Mesenchymal stem cell (in vitro differentiated cells and primary cell): ENCODE measurements at regions not wholly inside any gene's neighbourhood (a gene's known extent, or its start where the extent isn't known, plus 50 kb on each side); places are given as distances from the start of the nearest gene placed in this dataset.

Source experiments
- DNase-seq: peaks from one replicate; pipeline ENCODE4 v3.0.0-alpha.2; 2013
- H2AFZ ChIP-seq: one replicate; pipeline ENCODE4 v1.6.1; 2013; ENCODE audit warnings: low read depth, mild to moderate bottlenecking, control low read depth, inconsistent platforms, low read length, moderate library complexity
- H2AK5ac ChIP-seq: 2 replicates; pipeline ENCODE4 v1.6.1; 2013; ENCODE audit warnings: low read length, moderate library complexity, mild to moderate bottlenecking, inconsistent platforms; ENCODE audit not compliant: severe bottlenecking
- H2BK120ac ChIP-seq: one replicate; pipeline ENCODE4 v1.6.1; 2013; ENCODE audit warnings: low read depth, mild to moderate bottlenecking, inconsistent platforms, low read length, moderate library complexity
- H2BK12ac ChIP-seq, 2 experiments: one replicate each; pipeline ENCODE4 v1.6.1; 2013; ENCODE audit warnings: inconsistent platforms in 2 of 2, low read length in 2 of 2, mild to moderate bottlenecking in 2 of 2, moderate library complexity in 2 of 2, control low read depth in 1 of 2
- H2BK15ac ChIP-seq: one replicate; pipeline ENCODE4 v1.6.1; 2013; ENCODE audit warnings: mild to moderate bottlenecking, low read depth, inconsistent platforms; ENCODE audit not compliant: poor library complexity, severe bottlenecking
- H2BK5ac ChIP-seq: 2 replicates; pipeline ENCODE4 v1.6.1; 2013; ENCODE audit warnings: low read depth, mild to moderate bottlenecking, low read length, control low read depth, inconsistent platforms; ENCODE audit not compliant: poor library complexity, severe bottlenecking
- H3K14ac ChIP-seq, 2 experiments: one replicate each; pipeline ENCODE4 v1.6.1; 2013; ENCODE audit warnings: inconsistent platforms in 2 of 2, low read length in 2 of 2, control low read depth in 1 of 2, mild to moderate bottlenecking in 1 of 2, moderate library complexity in 1 of 2
- H3K18ac ChIP-seq, 2 experiments: one replicate each; pipeline ENCODE4 v1.6.1; 2013; ENCODE audit warnings: inconsistent platforms in 2 of 2, low read length in 2 of 2, control low read depth in 1 of 2, low read depth in 1 of 2, mild to moderate bottlenecking in 1 of 2
- H3K23ac ChIP-seq, 2 experiments: one replicate each; pipeline ENCODE4 v1.6.1; 2013; ENCODE audit warnings: inconsistent platforms in 2 of 2, low read length in 2 of 2, mild to moderate bottlenecking in 2 of 2, moderate library complexity in 2 of 2, control low read depth in 1 of 2
- H3K27ac ChIP-seq: 2 replicates; pipeline ENCODE4 v1.5.1; 2013; ENCODE audit warnings: mild to moderate bottlenecking, moderate library complexity, low read length, control low read depth, inconsistent platforms; ENCODE audit not compliant: poor library complexity, severe bottlenecking
- H3K27me3 ChIP-seq, 2 experiments: 2 replicates each; pipeline versions ENCODE4 v1.6.1 to v1.7.0; 2013; ENCODE audit warnings: low read length in 2 of 2, mild to moderate bottlenecking in 2 of 2, moderate library complexity in 2 of 2, control low read depth in 1 of 2, inconsistent platforms in 1 of 2; ENCODE audit not compliant: control insufficient read depth in 1 of 2, insufficient read depth in 1 of 2
- H3K36me3 ChIP-seq, 2 experiments: 2 replicates each; pipeline versions ENCODE4 v1.6.1 to v1.7.0; 2013; ENCODE audit warnings: low read length in 2 of 2, control low read depth in 1 of 2, inconsistent platforms in 1 of 2, low read depth in 1 of 2, mild to moderate bottlenecking in 1 of 2; ENCODE audit not compliant: insufficient read depth in 2 of 2, control insufficient read depth in 1 of 2
- H3K4ac ChIP-seq, 2 experiments: one replicate each; pipeline ENCODE4 v1.6.1; 2013; ENCODE audit warnings: inconsistent platforms in 2 of 2, low read length in 2 of 2, mild to moderate bottlenecking in 2 of 2, moderate library complexity in 2 of 2, control low read depth in 1 of 2, low read depth in 1 of 2
- H3K4me1 ChIP-seq: 2 replicates; pipeline ENCODE4 v1.6.1; 2013; ENCODE audit warnings: low read depth, low read length, control low read depth; ENCODE audit not compliant: control insufficient read depth, insufficient read depth
- H3K4me2 ChIP-seq: 2 replicates; pipeline ENCODE4 v1.6.1; 2013; ENCODE audit warnings: low read length, mild to moderate bottlenecking, inconsistent platforms; ENCODE audit not compliant: poor library complexity, severe bottlenecking
- H3K4me3 ChIP-seq, 2 experiments: 2 replicates each; pipeline versions ENCODE4 v1.5.1 to v1.7.0; 2013; ENCODE audit warnings: low read length in 2 of 2, mild to moderate bottlenecking in 2 of 2, control low read depth in 1 of 2, low read depth in 1 of 2; ENCODE audit not compliant: insufficient read depth in 1 of 2
- H3K79me1 ChIP-seq: replicated peaks from 2 replicates; pipeline ENCODE4 v1.6.1; 2013; ENCODE audit warnings: mild to moderate bottlenecking, control low read depth, low read length, inconsistent platforms; ENCODE audit not compliant: poor library complexity, severe bottlenecking
- H3K9ac ChIP-seq: 2 replicates; pipeline ENCODE4 v1.7.0; 2013; ENCODE audit warnings: mild to moderate bottlenecking, low read length, moderate library complexity
- H3K9me3 ChIP-seq: 2 replicates; pipeline ENCODE4 v1.7.0; 2013; ENCODE audit warnings: mild to moderate bottlenecking, low read length; ENCODE audit not compliant: control insufficient read depth
- H4K8ac ChIP-seq: one replicate; pipeline ENCODE4 v1.6.1; 2013; ENCODE audit warnings: inconsistent platforms, mild to moderate bottlenecking, low read length, moderate library complexity
- H4K91ac ChIP-seq: one replicate; pipeline ENCODE4 v1.6.1; 2013; ENCODE audit warnings: mild to moderate bottlenecking, low read length, inconsistent platforms
- WGBS: methylation state at CpG from one replicate; pipeline ENCODE4 v1.1.7; 2013; ENCODE audit warnings: mixed read lengths; 5-methylcytosine and 5-hydroxymethylcytosine counted together

GRCh38 chr3:115554487-115554807 lies 68.9 kb upstream of the GAP43 start:
- Histone ChIP-seq H3K9me3 (no peaks in the 10 kb centered on the region), H3K36me3 (no peaks in the 10 kb centered on the region), H2BK120ac (no peak overlapping the region)

DNA sequence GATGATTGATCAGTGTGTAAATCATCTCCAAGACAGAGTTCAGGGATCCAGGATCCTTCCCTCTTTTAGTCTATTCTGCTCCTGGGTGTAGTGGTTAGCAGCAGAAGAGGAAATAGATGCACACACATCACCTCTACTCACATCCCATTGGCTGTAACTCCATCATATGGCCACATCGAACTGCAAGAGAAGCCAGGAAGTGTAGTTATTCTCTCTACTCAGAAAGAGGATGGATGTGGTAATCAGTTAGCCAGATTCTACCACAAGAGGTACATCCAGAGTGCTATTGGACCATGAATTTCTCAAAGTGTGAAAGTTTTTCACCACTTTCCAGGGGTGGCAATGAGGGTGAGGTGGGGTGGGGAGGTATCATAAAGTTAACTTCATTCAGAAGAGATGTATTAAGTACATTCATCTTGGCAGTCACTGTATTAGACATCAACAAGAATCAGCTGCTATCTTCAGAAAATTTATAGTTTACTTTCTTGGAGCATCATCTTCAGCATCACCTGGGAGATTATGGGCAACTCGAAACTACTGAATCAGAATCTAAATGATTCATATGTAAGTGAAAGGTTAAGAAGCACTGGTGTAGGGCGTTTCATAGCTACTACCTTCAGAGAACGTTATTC lies 60.6 kb upstream of the GAP43 start:
- Histone ChIP-seq H2AFZ (no peak overlapping the region), H3K9ac (no peak overlapping the region), H2AK5ac (no peak overlapping the region), H4K91ac (no peak overlapping the region), H3K36me3 (no peaks in the 10 kb centered on the region), H3K9me3 (no peaks in the 10 kb centered on the region), H2BK120ac (no peak overlapping the region), H3K27ac (no peak overlapping the region), H2BK12ac (no peak overlapping the region), H2BK15ac (no peak overlapping the region), H3K4me3 (no peak overlapping the region), H3K14ac (no peak overlapping the region), H3K79me1 (no peaks in the 10 kb centered on the region), H3K23ac (no peak overlapping the region), H3K4me1 (no peaks in the 10 kb centered on the region), H4K8ac (no peak overlapping the region), H3K27me3 (peaks cover 3 to 8% of the 10 kb centered on the region in 2 experiments), H3K18ac (no peak overlapping the region), H2BK5ac (no peak overlapping the region), H3K4ac (no peak overlapping the region), H3K4me2 (no peak overlapping the region)
- DNase-seq = no peak
- 89% methylated on average over 3 of the region's 4 CpGs for WGBS

More at GRCh38 chr3:115554487-115554807, 68.9 kb upstream of the GAP43 start:
- Histone ChIP-seq H3K23ac (no peak overlapping the region), H3K79me1 (no peaks in the 10 kb centered on the region), H4K91ac (no peak overlapping the region), H3K4me2 (no peak overlapping the region), H2BK12ac (no peak overlapping the region), H2AK5ac (no peak overlapping the region), H2AFZ (no peak overlapping the region), H3K9ac (no peak overlapping the region), H2BK5ac (no peak overlapping the region), H3K27me3 (peaks cover 0 to 5% of the 10 kb centered on the region in 2 experiments), H3K4ac (no peak overlapping the region), H3K14ac (no peak overlapping the region), H2BK15ac (no peak overlapping the region), H3K18ac (no peak overlapping the region), H3K4me3 (no peak overlapping the region), H4K8ac (no peak overlapping the region), H3K27ac (no peak overlapping the region), H3K4me1 (no peaks in the 10 kb centered on the region)
- DNase-seq = no peak

- no peak overlapping the region for H4K91ac ChIP-seq
- H3K27ac ChIP-seq = no peak overlapping the region
- H2AK5ac ChIP-seq = no peak overlapping the region
- WGBS = no CpG with 5 or more reads among the region's 1 CpG
- H4K8ac ChIP-seq = no peak overlapping the region
- H3K4me1 ChIP-seq = no peaks in the 10 kb centered on the region
- H3K18ac ChIP-seq = no peak overlapping the region
- H3K27me3 ChIP-seq = peaks cover 3 to 8% of the 10 kb centered on the region in 2 experiments
- H3K79me1 ChIP-seq = no peaks in the 10 kb centered on the region
- H2AFZ ChIP-seq = no peak overlapping the region
- H3K4me2 ChIP-seq = no peak overlapping the region
- no peak overlapping the region for H3K4ac ChIP-seq
- no peaks in the 10 kb centered on the region for H3K36me3 ChIP-seq
- no peaks in the 10 kb centered on the region for H3K9me3 ChIP-seq
- H2BK12ac ChIP-seq = no peak overlapping the region
- no peak overlapping the region for H3K9ac ChIP-seq
- H2BK15ac ChIP-seq = no peak overlapping the region
- no peak for DNase-seq
- H2BK120ac ChIP-seq = no peak overlapping the region
- H3K4me3 ChIP-seq = no peak overlapping the region
- no peak overlapping the region for H3K14ac ChIP-seq
- no peak overlapping the region for H3K23ac ChIP-seq
- no peak overlapping the region for H2BK5ac ChIP-seq
Measured at GRCh38 chr3:115563984-115564383, 59.3 kb upstream of the GAP43 start.

DNA sequence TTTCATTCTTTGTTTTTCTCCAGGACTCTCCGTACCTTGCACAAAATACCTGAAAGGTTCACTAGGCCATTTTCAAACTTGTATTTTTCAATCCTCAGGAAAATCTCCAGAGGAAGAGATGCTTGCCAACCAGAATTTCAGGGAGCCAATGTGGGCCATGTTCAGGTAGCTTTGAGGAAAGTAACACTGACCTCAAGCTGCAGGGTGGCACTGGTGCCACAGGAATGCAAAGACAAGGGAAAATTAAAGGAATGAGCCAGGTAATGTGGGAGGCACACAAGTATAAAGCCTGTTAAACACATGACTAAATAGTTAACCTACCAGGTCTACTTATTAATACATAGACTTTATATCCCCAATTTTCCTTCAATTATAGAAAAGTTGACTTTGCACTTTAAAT lies 51.9 kb upstream of the GAP43 start:
- H3K9me3 ChIP-seq = no peaks in the 10 kb centered on the region
- H2BK5ac ChIP-seq = no peak overlapping the region
- no peak overlapping the region for H3K23ac ChIP-seq
- 100% methylated on average over 1 of the region's 1 CpG for WGBS
- no peak overlapping the region for H2BK12ac ChIP-seq
- H2BK120ac ChIP-seq = no peak overlapping the region
- no peak overlapping the region for H3K27ac ChIP-seq
- H3K4me1 ChIP-seq = no peaks in the 10 kb centered on the region
- H2AK5ac ChIP-seq = no peak overlapping the region
- no peak overlapping the region for H3K4me3 ChIP-seq
- no peak overlapping the region for H3K18ac ChIP-seq
- no peak overlapping the region for H2AFZ ChIP-seq
- no peak overlapping the region for H4K8ac ChIP-seq
- no peaks in the 10 kb centered on the region for H3K79me1 ChIP-seq
- H3K4me2 ChIP-seq = no peak overlapping the region
- no peak overlapping the region for H2BK15ac ChIP-seq
- no peaks in the 10 kb centered on the region for H3K36me3 ChIP-seq
- peaks cover 0 to 8% of the 10 kb centered on the region in 2 experiments for H3K27me3 ChIP-seq
- no peak overlapping the region for H3K9ac ChIP-seq
- H3K4ac ChIP-seq = no peak overlapping the region
- no peak overlapping the region for H4K91ac ChIP-seq
- no peak overlapping the region for H3K14ac ChIP-seq
- DNase-seq = no peak
